CD4-positive, alpha-beta T cell treated with Interleukin-1 beta for 1 hour (primary cell): ENCODE measurements at regions not wholly inside any gene's neighbourhood (a gene's known extent, or its start where the extent isn't known, plus 50 kb on each side); places are given as distances from the start of the nearest gene placed in this dataset.
"Not testable (repeated sequence)": the region's sequence is repeated elsewhere in the genome, so short reads cannot be mapped to it uniquely, and the experiment has no call there.

Experiments
- DNase-seq, 2 donors: peaks; one replicate each; pipeline ENCODE4 v3.0.0-alpha.2; 2020 to 2022

DNA sequence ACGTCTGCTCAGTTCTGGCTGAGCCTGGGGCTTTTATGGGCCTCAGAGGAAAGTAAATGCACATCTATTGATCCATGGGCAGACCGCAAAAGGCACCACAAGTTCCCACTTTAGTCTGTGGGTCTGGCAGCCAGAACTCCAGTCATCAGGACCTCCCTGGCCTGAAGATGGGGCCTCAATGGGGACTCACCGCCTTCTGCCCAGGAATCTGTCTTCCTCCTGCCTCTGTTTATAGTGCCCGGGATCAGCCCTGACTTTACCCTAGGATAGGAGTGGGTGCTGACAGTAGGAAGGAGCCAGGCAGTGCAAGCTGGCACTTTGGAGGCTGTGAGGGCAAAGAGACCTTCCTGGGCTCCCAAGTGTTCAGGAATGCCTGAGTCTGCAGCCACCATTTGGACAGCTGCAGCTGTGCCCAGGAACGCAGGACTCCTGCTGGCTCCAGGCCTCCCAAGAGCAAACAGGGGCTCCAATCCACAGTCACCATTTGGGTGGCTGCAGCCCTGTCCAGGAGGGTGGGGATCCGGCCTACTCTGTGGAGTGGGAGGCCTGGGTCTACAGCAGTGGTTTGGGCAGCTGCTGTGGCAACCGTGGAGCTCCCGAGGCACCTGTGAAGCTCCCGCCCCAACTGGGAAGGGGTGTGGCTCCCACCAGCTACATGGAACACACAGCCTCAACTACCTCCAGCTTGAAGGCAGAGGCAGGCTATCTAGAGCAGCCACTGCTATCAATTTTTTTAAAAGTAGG, 1440.9 kb upstream of the ADGRL3 start:
- no peak for DNase-seq

DNA sequence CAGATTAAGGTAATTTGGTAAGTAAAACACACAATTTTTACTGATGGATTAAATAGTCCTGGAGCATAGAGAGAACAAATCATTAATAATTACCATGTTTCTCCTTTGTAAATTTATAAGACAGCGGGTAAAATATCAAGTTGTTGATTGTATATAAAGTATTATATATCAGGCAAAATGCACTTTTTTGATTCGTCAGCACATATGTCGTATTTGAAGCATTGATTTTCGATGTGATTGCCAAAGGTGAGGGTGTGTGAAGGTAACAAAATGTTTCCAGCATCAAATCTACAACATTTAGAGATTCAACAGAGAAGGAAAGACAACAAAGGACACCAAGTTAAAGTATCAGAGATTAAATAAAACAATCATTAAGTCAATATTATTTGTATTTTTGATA, 1437.8 kb upstream of the ADGRL3 start:
- no peak for DNase-seq

DNA sequence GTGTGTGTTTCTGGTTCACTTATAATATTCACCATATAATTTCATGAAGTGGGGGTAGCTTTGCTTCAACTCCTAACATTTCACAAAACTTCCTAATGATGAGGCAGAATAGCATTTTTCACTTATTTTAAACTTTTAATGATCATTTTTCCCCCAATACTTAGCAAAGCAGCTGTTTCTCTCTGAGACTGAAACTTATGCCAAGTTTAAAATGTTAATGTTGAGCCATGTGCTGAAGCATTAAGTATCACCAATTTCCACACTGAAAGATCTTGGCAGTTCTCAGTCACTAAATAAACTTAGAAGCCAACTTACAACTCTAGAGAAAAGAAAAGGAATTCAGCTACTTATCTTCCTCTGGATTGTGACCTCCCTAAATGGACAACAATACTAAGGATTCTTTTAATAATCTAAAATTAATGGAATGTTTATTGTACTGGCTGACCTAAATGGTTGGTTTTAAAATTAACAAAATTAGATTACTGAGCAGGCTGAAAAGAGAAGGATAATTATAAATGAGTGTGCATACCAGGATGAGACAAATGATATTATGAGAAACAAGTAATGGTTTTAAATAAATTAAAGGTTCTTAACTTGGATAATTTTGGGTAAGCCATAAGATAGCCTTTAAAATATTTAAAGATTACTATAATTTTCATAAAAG, 1429.4 kb upstream of the ADGRL3 start:
- DNase-seq: no peak

DNA sequence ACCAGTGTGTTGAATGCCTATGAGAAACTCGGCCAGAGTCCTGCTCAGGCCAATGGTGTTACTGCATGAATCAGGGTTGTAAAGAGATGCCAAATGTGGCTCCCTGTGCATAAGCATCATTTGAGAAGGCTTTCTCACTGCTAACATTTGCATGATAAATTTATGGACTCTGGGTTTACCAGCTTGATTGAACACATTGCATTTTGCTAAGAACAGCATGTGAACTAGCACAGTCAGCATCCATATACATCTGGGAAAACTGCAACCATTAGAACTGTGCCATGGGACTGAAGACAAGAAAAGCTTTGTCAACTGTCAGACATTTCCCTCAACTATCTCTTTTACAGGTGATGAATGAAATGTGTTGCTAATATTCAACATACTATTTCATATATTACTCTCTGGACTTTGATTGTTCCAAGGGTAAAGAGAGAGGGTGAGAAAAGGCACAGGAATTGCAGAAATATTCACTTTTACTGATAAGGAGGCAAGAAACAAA, 1427.4 kb upstream of the ADGRL3 start:
- DNase-seq: no peak

DNA sequence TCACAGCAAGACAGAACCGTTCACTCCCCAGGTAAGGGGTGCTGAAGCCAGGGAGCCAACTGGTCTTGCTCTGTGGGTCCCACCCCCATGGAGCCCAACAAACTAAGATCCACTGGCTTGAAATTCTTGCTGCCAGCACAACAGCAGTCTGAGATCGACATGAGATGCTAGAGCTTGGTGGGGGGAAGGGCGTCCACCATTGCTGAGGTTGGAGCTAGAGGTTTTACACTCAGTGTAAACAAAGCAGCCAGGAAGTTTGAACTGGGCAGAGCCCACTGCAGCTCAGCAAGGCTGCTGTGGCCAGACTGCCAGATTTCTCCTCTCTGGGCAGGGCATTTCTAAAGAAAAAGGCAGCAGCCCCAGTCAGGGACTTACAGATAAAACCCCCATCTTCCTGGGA, 1419.9 kb upstream of the ADGRL3 start:
- not testable (repeated sequence) for DNase-seq

DNA sequence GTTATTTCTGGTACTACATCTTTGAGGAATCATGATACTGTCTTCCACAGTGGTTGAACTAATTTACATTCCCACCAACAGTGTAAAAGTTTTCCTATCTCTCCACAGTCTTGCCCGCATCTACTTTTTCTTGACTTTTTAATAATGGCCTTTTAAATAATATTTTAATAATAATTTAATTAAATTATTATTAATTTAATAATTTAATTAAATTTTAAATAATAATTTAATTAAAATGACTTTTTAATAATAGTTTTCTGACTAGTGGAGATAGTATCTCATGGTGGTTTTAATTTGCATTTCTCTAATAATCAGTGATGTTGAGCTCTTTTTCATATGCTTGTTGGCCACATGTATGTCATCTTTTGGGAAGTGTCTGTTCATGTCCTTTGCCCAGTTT, 1395.0 kb upstream of the ADGRL3 start:
- no peak for DNase-seq

DNA sequence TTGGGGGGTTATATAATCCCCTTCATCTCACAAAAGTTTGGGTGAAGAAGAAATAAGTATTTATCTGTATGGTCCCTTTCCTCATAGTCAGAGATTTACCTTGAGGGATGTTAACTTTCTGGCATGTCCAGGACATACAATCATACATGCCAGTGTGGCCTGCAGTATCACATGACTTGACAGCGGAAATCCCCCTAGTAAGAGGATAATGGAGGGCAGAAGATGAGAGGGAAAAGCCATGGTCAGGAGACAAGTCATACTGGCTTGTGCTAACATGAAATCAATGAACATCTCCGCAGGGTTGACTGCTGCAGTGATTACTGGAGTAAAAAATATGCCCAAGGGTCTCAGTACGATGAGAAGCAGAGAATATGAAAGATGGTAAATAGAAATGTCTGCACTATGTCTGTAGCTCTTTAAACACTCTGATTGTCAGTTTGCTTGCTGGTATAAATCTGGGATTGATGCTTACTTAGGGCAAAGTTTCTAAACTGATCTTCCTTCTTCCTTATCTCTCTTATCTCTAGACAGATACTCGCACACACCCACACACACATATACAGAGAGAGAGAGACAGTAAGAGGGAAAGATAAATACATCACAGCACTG, 1385.6 kb upstream of the ADGRL3 start:
- no peak for DNase-seq

DNA sequence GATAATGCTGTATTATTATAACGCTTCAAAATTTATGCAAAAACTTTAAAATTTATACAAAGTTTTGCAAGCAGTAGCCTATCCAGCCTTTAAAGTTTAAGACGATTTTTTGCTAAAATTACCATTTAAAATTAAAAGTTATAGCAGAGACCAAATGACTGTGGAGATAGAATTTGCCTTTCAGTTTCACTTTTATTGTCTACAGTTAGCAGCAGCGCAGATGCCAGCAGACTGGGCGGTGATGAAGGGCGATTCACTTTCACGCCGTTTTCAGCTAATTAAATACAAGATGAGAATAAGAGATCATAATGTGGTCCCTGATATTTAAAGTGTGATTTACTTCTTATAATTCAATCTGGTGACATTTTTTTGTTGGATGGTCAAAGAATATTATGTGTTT, 1381.5 kb upstream of the ADGRL3 start:
- DNase-seq: no peak

DNA sequence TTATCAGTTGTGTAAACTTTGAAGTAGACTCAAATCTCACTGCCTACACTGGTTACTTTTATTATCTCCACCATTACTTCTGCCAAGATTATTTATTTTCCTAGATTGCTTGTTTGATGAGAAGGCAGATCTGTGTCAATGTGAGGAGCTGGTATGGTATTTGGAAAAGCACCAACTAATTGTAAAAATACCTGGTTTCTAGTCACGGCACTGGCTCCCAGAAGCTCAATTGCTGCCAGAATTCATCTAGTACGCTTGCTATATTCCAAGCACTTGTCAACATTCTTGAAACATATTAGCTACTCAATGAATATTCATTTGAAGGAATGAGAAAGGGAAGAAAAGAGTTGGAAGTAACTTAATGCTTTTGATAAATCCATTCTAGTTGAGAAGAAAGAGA, 1376.8 kb upstream of the ADGRL3 start:
- no peak for DNase-seq

DNA sequence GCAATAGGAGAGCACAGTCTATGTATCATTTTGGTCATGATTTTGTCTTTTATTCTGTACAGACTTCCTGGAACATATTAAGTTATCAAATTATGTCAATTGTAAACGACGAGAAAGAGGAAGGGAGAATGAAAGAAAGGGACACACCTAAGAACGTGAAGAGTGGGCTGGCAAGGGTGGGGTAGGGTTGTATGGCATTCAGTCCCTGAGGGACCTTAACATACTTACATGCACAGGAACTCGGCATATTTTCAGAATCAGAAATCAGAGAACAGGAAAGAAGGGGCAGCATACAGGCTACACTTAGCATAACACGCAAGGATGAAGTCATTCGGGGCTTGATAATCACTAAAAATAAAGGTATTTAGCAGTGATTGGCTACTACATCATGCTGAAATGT, 1375.0 kb upstream of the ADGRL3 start:
- DNase-seq: no peak

DNA sequence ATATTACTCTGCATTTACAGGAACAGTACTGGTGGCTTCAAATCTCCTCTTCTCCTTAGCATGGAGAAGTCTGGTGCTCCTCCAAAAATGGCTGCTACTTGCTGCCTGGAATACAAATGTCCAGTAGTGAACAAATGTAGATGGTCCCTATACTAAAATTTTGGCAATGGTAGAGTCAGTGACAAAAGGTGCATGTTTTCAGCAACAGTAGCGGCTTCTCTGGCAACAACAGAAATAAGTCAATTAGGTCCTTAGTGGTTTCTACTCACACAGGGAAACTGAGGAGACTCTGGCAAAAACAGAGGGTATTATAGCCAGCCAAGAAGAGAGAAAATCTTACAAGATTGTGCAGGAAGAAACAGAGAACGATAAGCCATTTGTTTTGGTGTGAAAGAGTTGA, 1368.4 kb upstream of the ADGRL3 start:
- DNase-seq: no peak

DNA sequence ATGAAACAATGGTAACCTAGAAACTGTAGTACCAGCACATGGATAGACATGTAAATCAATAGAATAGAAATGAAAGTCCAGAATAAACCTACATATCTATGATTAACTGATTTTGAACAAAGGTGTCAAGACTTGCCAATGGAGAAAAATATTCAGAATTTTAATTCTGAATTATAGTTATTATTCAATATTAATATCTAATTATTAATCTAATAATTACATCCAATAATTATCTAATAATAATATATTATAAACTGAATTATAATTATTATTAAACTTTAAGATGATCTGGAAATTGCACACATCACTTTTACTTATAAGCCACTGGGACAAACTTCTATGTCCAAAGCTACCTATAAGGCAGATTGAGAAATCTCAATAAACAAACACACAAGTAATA, 1365.2 kb upstream of the ADGRL3 start:
- DNase-seq: no peak

DNA sequence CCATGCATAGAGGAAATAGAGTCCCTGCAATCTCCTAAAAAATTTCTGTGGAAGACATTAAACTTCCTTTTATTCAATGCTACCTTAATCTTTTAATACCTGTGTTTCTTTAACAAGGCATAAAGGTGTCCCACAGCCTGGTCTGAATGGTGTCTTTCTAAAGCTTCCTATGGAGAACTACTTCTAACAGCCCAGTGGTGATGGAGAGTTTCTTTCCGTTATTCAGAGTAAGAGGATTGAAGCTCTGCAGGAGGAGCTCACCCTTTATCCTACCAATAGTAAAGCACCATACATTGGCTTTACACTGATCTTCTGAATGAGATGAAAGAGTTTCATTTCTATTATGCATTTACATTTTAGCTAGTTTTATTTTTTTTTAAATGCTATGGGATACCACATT, 1362.4 kb upstream of the ADGRL3 start:
- no peak for DNase-seq

DNA sequence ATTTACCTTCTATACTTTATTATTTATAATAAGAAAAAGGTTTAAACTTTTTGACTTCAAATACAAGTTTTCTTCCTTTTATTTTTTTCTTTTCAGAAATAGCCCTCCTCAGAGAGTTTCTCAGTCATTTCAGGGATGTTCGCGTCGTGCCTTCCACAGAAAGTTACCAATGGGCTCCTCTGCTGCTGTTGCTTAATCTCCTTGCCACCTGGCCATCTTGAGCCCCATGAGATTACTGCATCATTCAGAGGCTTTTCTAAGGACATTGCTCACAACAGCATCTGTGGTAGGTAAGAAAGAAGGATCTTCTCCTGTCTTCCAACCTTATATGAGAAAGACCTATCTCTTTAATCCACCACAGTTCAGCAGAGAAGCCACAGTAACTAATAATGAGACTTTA, 1361.9 kb upstream of the ADGRL3 start:
- DNase-seq: no peak

DNA sequence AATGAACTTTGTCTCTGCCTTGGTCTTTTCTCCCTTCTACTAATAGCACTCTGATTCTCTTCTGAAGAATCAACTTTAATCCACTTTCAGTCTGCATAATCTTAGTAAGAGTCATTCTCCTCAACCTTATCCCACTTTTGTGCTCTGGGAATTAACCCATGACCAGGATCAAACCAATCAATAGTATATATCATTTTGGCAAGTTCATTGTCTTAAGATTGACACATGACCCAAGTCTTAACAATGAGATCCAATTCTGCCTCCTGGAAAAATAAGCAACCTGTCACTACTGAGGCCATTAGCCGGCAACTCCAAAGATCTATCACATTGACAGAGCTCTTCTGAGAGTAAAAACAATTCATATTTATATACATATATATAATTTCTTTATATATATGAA, 1358.4 kb upstream of the ADGRL3 start:
- no peak for DNase-seq

DNA sequence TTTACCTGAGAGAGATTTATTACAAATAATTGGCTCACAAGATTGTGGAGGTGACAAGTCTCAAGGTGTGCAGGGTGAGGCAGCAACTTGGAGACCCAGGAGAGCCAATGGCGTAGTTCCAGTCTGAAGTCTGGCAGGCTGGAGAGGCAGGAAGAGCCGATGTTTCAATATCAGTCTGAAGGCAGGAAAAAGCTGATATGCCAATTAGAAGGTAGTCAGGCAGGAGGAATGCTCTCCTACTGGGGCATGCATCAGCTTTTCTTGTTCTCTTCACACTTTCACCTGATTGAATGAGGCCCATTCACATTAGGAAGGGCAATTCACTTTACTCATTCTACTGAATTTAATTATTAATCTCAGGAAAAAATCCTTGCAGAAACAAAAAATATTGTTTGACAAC, 1351.7 kb upstream of the ADGRL3 start:
- no peak for DNase-seq

DNA sequence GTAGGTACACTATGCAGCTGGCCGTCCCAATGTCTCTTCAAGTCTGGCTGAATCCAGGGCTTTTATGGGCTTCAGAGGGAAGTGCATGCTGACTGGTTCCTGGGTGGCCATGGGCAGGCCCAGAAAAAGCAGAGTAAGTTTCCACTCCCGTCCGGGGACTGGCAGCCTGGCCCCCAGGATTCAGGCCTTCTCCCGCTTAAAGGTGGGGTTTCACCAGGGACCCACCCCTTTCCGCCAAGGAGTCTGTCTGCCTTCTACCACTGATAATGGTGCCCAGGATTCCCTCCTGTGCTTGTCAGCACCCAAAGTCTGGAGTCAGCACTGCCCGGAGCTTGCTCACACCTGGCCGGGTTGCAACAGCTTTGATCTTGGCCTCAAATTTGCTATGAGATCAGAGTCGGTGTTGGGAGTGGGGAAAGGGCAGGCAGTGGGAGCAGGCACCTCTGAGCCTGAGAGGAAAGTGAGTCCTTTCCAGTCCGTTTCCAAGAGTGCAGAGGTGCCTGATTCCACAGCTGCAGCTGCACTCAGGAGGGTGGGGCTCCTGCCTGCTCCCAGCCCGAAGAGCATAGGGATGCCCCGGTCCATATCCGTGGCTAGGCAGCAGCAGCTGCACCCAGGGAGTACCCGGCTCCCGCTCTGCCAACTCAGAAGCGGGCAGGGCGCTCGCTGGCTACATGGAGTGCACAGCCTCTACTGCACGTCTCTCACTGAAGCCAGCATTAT, 1344.3 kb upstream of the ADGRL3 start:
- DNase-seq: no peak

DNA sequence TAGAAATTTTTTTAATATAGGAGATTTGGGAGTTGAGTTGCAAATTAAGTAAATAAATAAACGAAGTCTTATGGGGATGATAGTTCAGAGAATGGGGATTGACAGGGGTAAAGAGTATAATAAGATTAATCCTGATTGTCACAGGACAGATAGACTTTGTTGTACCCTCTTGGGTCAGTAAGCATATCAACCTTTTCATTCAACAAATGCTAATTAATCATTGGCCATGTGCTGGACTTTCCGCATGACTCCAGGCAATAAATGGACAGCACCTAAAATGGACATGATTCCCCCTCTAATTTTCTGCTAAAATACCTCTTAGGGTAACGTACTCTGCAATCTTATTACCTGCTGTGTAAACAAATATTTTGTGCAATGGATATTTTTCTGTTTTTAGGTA, 1331.1 kb upstream of the ADGRL3 start:
- DNase-seq: no peak

DNA sequence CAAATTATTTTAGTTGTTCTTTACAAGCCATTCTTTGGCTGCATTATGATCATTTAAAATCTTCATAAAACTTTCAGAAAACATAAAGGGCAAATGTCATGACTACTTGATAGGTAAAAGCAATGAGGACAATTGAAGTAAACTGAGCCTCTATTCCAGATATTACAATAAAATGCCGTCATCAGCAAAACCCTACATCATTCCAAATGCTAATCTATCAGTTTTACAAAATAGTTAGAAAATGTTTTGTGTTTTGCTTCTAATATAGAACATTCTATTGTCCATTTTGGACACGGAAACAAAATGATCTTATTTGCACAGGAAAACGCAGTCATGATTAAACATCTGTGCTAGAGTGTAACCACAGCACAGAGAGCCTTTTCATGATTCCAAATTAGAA, 1330.6 kb upstream of the ADGRL3 start:
- no peak for DNase-seq

DNA sequence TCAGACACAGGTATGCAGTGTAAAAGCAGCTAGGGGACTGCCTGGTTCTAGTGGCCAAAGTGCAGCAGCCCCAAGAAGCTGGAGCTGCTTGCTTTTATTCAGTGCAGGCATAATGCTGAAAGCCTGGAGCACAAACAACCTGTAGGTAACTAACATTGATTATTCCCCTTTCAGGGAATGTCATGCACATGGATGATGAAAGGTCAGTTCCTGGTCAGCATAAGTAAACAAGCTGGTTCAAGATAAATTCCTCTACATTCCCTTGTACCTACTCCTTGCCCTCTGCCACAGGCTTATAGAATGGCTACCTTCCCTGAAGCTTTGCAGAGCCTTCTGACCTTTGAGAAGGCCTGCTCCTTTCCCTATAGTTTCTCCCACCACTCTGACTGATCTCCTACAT, 1318.5 kb upstream of the ADGRL3 start:
- no peak for DNase-seq

DNA sequence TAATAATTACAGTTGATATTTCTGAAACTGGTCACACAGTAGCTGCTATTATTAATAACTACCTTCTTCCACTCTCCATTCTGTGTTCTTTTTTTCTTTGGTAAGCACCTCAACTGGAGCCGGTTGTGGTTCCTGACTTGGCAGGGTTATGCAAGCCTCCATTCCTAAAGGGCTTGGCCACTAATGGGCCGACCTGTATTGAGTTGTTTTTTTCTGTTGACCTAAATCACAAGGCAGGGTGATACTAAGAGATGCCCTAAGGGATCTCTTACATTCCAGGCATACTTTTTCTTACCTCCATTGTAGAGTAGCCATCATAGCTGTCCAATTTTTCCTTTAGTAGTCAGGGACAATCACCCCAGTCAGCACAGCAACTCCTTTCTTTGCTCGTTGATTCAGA, 1295.8 kb upstream of the ADGRL3 start:
- no peak for DNase-seq

DNA sequence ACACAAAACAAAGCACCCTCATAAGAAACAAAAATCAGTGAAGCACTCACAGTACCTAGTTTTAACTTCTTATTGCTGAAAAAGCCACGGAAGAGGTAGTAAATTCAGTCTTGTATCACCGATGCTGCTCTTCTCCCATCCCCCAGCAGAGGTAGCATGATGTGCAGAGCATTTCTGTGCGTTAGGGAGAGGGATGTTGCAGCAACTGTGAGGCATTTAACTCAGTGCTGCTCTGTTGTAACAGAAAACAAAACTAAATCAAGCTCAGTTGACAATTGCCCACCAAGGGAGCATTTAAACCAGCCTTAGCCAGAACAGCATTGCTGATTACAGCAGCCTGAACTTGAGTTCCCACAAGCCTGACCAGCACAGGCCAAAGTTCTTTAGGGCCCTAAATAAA, 1279.7 kb upstream of the ADGRL3 start:
- no peak for DNase-seq

DNA sequence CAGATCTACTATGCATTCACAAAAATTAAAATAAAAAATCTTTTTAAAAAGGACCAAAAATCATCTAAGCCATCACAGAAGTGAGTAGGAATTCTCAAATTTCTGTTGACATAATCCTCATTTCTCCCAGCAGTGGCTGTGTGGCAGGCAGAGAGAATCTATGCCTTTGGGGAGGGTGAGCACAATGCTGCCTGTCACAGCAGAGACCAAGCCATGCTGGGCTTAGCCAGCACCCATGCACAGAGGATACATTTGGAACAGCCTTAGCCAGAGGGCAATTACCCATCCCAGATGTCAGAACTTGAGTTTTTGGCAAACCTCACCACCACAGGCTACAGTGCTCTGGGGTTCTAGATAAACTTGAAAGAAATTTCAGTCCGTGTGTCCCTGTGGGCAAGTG, 1274.8 kb upstream of the ADGRL3 start:
- DNase-seq: no peak

DNA sequence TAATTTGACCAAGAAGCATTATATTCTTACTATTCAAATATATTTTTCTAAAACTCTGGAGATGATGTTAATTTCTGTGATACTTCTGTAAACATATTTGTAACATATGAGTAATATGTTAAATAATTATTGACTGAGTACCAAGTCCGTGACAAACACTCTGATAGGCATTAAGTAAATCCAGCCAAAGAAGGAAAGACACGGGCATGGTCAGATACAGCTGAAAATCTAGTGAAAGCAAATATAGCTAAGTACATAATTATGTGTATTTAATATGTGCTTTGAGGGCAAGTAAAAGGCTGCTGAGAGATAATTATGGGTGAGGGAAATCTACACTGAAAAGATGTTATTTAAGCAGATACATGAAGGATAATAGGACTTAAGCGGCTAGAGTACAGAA, 1263.6 kb upstream of the ADGRL3 start:
- no peak for DNase-seq
